WTC11 (cell line): ENCODE measurements at regions not wholly inside any gene's neighbourhood (a gene's known extent, or its start where the extent isn't known, plus 50 kb on each side); places are given as distances from the start of the nearest gene placed in this dataset.

Source experiments
- ATAC-seq: fragments of 200-7000 bp; cut with Tn5 transposase; 2 replicates; pipeline ENCODE4 v1.10.0; 2021; ENCODE audit warnings: mild to moderate bottlenecking, moderate library complexity
- CTCF ChIA-PET: fragments of 300-600 bp; sonication (Branson Sonifier 250); formaldehyde crosslinking; loops from one replicate; lab custom pipeline; 2021; ENCODE audit warnings: antibody characterized with exemption; lab: Charles Lee
- POLR2A ChIA-PET: fragments of 350-600 bp; sonication (Branson Sonifier 250); formaldehyde crosslinking; loops from one replicate; lab custom pipeline; 2021; ENCODE audit warnings: antibody characterized with exemption; lab: Charles Lee
- DNase-seq: peaks from one replicate; pipeline ENCODE4 v3.0.0; 2021; ENCODE audit warnings: low spot score
- H3K27ac Mint-ChIP-seq: 2 replicates; pipeline ENCODE4 v1.8.0; 2021; ENCODE audit warnings: mixed read lengths
- H3K27me3 Mint-ChIP-seq: 2 replicates; pipeline ENCODE4 v1.8.0; 2021; ENCODE audit warnings: low read depth, mild to moderate bottlenecking, moderate library complexity, mixed read lengths
- H3K36me3 Mint-ChIP-seq: 2 replicates; pipeline ENCODE4 v1.8.0; 2021; ENCODE audit warnings: mixed read lengths
- H3K4me1 Mint-ChIP-seq: 2 replicates; pipeline ENCODE4 v1.8.0; 2022; ENCODE audit warnings: mixed read lengths
- H3K4me3 Mint-ChIP-seq: 2 replicates; pipeline ENCODE4 v1.8.0; 2021; ENCODE audit warnings: mild to moderate bottlenecking, moderate library complexity, mixed read lengths
- H3K9me3 Mint-ChIP-seq: 2 replicates; pipeline ENCODE4 v1.8.0; 2021; ENCODE audit warnings: mixed read lengths
- GABPB1 ChIP-seq: sonication (generic); formaldehyde crosslinking; IDR thresholded peaks from 2 replicates; pipeline ENCODE4 v1.8.1; 2023; ENCODE audit warnings: mild to moderate bottlenecking, missing genetic modification reagents
- GTF2I ChIP-seq: fragments of 250-450 bp; sonication (Bioruptor Pico); conservative IDR thresholded peaks from 2 replicates; pipeline ENCODE4 v1.4.0; 2021; ENCODE audit warnings: mild to moderate bottlenecking
- JUN ChIP-seq: sonication (generic); formaldehyde crosslinking; IDR thresholded peaks from 2 replicates; pipeline ENCODE4 v1.8.0; 2023; ENCODE audit warnings: mild to moderate bottlenecking, missing genetic modification reagents
- MYBL2 ChIP-seq: sonication (generic); formaldehyde crosslinking; IDR thresholded peaks from 2 replicates; pipeline ENCODE4 v1.8.1; 2023; ENCODE audit warnings: mild to moderate bottlenecking, moderate library complexity, missing genetic modification reagents
- RORB ChIP-seq: fragments of 250-450 bp; sonication (Bioruptor Pico); IDR thresholded peaks from 2 replicates; pipeline ENCODE4 v1.9.0; 2021; ENCODE audit warnings: mild to moderate bottlenecking
- SMAD4 ChIP-seq: sonication (generic); formaldehyde crosslinking; IDR thresholded peaks from 2 replicates; pipeline ENCODE4 v1.8.0; 2022; ENCODE audit warnings: mild to moderate bottlenecking, missing genetic modification reagents
- ZNF219 ChIP-seq: sonication (generic); formaldehyde crosslinking; IDR thresholded peaks from 2 replicates; pipeline ENCODE4 v1.8.0; 2023; ENCODE audit warnings: missing genetic modification reagents, mild to moderate bottlenecking, borderline replicate concordance
- ZNF232 ChIP-seq: sonication (generic); formaldehyde crosslinking; IDR thresholded peaks from 2 replicates; pipeline ENCODE4 v1.8.0; 2022; ENCODE audit warnings: mild to moderate bottlenecking, missing genetic modification reagents
- ZNF396 ChIP-seq: fragments of 250-450 bp; sonication (Bioruptor Pico); IDR thresholded peaks from 2 replicates; pipeline ENCODE4 v1.8.0; 2021; ENCODE audit warnings: mild to moderate bottlenecking, moderate library complexity, borderline replicate concordance
- TF ChIP-seq, protein P1 (sequence below): fragments of 250-450 bp; sonication (Bioruptor Pico); IDR thresholded peaks from 2 replicates; pipeline ENCODE4 v1.8.0; 2021; ENCODE audit warnings: mild to moderate bottlenecking
- TF ChIP-seq, protein P2 (sequence below): sonication (generic); formaldehyde crosslinking; IDR thresholded peaks from 2 replicates; pipeline ENCODE4 v1.8.1; 2022; ENCODE audit warnings: missing genetic modification reagents, borderline replicate concordance
- TF ChIP-seq, protein P3 (sequence below): sonication (generic); formaldehyde crosslinking; IDR thresholded peaks from 2 replicates; pipeline ENCODE4 v1.8.1; 2023; ENCODE audit warnings: mild to moderate bottlenecking, missing genetic modification reagents, borderline replicate concordance
- TF ChIP-seq, protein P4 (sequence below): sonication (generic); formaldehyde crosslinking; IDR thresholded peaks from 2 replicates; pipeline ENCODE4 v1.8.0; 2022; ENCODE audit warnings: mild to moderate bottlenecking, missing genetic modification reagents
- TF ChIP-seq, protein P5 (sequence below): sonication (generic); formaldehyde crosslinking; IDR thresholded peaks from 2 replicates; pipeline ENCODE4 v1.8.0; 2023; ENCODE audit warnings: missing genetic modification reagents
- TF ChIP-seq, protein P6 (sequence below): sonication (generic); formaldehyde crosslinking; IDR thresholded peaks from 2 replicates; pipeline ENCODE4 v1.8.0; 2022; ENCODE audit warnings: mild to moderate bottlenecking, missing genetic modification reagents

DNA sequence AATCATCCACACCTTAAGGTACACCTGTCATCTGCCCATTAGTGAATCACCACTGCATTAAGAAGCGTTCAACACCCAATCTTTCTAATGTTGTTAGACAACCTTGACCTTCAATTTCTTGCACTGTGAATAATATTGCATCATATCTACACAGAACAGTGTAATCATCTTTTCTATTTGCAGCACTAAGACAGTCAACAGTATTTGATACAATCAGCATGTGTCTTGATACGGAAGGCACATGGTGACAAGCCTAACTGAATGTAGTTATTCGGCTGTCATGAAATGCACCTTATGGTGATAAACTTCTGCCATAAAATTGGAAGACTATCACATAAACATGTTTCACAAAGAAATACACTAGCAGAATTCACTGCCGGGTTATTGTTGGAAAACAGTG is 253.9 kb upstream of the THRB start (continued):
- no peak for TF ChIP-seq MYBL2
- no peak for TF ChIP-seq ZNF219
- no peak for TF ChIP-seq GABPB1 (CRISPR knock-in tag)
- TF ChIP-seq GTF2I (CRISPR knock-in tag), result no peak
- no peak for TF ChIP-seq ZNF232 (CRISPR knock-in tag)
- TF ChIP-seq, protein P1, sequence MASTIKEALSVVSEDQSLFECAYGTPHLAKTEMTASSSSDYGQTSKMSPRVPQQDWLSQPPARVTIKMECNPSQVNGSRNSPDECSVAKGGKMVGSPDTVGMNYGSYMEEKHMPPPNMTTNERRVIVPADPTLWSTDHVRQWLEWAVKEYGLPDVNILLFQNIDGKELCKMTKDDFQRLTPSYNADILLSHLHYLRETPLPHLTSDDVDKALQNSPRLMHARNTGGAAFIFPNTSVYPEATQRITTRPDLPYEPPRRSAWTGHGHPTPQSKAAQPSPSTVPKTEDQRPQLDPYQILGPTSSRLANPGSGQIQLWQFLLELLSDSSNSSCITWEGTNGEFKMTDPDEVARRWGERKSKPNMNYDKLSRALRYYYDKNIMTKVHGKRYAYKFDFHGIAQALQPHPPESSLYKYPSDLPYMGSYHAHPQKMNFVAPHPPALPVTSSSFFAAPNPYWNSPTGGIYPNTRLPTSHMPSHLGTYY (CRISPR knock-in tag), result no peak

DNA sequence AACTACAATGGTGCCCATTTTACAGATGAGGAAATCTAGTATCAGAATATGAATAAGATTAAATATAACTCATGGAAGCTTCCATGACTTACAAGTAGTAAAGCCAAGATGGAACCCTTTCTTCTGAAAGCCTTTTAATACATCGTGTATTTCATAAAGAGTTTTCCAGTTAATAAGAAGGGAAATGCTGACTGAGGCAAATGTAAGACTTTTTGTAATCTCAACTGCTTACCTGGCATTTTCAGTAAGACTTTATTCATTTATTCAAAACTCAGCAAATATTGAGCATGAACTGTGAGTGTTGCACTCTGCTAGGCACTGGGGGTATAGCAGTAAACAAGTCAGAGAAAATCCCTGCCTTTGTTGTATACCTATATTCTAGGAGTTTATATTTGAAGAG is 256.4 kb upstream of the THRB start:
- no peaks in the 10 kb centered on the region for H3K9me3 Mint-ChIP-seq
- POLR2A ChIA-PET, result no interaction called here
- no peak overlapping the region for H3K27ac Mint-ChIP-seq

More for the DNA sequence above, 256.4 kb upstream of the THRB start:
- no peak overlapping the region for H3K4me3 Mint-ChIP-seq
- H3K27me3 Mint-ChIP-seq, result no peaks in the 10 kb centered on the region
- ATAC-seq (no peak), DNase-seq (no peak)
- no peaks in the 10 kb centered on the region for H3K4me1 Mint-ChIP-seq
- CTCF ChIA-PET, result no interaction called here
- H3K36me3 Mint-ChIP-seq, result no peaks in the 10 kb centered on the region
- TF ChIP-seq, protein P2, sequence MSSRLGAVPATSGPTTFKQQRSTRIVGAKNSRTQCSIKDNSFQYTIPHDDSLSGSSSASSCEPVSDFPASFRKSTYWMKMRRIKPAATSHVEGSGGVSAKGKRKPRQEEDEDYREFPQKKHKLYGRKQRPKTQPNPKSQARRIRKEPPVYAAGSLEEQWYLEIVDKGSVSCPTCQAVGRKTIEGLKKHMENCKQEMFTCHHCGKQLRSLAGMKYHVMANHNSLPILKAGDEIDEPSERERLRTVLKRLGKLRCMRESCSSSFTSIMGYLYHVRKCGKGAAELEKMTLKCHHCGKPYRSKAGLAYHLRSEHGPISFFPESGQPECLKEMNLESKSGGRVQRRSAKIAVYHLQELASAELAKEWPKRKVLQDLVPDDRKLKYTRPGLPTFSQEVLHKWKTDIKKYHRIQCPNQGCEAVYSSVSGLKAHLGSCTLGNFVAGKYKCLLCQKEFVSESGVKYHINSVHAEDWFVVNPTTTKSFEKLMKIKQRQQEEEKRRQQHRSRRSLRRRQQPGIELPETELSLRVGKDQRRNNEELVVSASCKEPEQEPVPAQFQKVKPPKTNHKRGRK (CRISPR knock-in tag), result no peak
- no peak for TF ChIP-seq GABPB1 (CRISPR knock-in tag)
- TF ChIP-seq, protein P3, sequence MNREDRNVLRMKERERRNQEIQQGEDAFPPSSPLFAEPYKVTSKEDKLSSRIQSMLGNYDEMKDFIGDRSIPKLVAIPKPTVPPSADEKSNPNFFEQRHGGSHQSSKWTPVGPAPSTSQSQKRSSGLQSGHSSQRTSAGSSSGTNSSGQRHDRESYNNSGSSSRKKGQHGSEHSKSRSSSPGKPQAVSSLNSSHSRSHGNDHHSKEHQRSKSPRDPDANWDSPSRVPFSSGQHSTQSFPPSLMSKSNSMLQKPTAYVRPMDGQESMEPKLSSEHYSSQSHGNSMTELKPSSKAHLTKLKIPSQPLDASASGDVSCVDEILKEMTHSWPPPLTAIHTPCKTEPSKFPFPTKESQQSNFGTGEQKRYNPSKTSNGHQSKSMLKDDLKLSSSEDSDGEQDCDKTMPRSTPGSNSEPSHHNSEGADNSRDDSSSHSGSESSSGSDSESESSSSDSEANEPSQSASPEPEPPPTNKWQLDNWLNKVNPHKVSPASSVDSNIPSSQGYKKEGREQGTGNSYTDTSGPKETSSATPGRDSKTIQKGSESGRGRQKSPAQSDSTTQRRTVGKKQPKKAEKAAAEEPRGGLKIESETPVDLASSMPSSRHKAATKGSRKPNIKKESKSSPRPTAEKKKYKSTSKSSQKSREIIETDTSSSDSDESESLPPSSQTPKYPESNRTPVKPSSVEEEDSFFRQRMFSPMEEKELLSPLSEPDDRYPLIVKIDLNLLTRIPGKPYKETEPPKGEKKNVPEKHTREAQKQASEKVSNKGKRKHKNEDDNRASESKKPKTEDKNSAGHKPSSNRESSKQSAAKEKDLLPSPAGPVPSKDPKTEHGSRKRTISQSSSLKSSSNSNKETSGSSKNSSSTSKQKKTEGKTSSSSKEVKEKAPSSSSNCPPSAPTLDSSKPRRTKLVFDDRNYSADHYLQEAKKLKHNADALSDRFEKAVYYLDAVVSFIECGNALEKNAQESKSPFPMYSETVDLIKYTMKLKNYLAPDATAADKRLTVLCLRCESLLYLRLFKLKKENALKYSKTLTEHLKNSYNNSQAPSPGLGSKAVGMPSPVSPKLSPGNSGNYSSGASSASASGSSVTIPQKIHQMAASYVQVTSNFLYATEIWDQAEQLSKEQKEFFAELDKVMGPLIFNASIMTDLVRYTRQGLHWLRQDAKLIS (CRISPR knock-in tag), result no peak
- TF ChIP-seq RORB (CRISPR knock-in tag), result no peak
- TF ChIP-seq JUN (CRISPR knock-in tag), result no peak
- no peak for TF ChIP-seq ZNF396
- TF ChIP-seq, protein P4, sequence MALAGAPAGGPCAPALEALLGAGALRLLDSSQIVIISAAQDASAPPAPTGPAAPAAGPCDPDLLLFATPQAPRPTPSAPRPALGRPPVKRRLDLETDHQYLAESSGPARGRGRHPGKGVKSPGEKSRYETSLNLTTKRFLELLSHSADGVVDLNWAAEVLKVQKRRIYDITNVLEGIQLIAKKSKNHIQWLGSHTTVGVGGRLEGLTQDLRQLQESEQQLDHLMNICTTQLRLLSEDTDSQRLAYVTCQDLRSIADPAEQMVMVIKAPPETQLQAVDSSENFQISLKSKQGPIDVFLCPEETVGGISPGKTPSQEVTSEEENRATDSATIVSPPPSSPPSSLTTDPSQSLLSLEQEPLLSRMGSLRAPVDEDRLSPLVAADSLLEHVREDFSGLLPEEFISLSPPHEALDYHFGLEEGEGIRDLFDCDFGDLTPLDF (CRISPR knock-in tag), result no peak
- TF ChIP-seq, protein P5, sequence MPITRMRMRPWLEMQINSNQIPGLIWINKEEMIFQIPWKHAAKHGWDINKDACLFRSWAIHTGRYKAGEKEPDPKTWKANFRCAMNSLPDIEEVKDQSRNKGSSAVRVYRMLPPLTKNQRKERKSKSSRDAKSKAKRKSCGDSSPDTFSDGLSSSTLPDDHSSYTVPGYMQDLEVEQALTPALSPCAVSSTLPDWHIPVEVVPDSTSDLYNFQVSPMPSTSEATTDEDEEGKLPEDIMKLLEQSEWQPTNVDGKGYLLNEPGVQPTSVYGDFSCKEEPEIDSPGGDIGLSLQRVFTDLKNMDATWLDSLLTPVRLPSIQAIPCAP (CRISPR knock-in tag), result no peak
- TF ChIP-seq SMAD4, result no peak
- TF ChIP-seq, protein P6, sequence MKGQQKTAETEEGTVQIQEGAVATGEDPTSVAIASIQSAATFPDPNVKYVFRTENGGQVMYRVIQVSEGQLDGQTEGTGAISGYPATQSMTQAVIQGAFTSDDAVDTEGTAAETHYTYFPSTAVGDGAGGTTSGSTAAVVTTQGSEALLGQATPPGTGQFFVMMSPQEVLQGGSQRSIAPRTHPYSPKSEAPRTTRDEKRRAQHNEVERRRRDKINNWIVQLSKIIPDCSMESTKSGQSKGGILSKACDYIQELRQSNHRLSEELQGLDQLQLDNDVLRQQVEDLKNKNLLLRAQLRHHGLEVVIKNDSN (CRISPR knock-in tag), result no peak
